ENCODE measurements at regions not wholly inside any gene's neighbourhood (a gene's known extent, or its start where the extent isn't known, plus 50 kb on each side); places are given as distances from the start of the nearest gene placed in this dataset.

DNA sequence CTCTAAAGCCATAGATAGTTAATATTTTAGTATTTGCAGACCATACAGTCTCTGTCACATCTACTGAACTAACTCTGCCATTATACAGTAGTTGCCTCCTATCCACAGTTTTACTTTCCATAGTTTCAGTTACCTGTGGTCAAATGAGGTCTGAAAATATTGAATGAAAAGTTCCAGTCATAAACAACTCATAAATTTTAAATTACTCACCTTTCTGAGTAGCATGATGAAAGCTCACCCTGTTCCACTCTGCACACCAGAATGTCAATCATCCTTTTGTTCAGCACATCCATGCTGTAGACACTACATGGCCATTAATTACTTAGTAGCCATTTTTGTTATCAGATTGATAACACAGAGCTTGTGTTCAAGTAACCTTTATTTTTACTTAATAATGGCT is 51.7 kb upstream of the ME3 start:
- no peaks in the 10 kb centered on the region for H3K4me1 Mint-ChIP-seq
- POLR2A ChIA-PET: no interaction called here
- no peak overlapping the region for H3K4me3 Mint-ChIP-seq
- peaks cover 18% of the 10 kb centered on the region for H3K36me3 Mint-ChIP-seq
- TF ChIP-seq SMAD4 (CRISPR knock-in tag; IDR thresholded peaks at IDR 0.05) (no peak), TP53 (CRISPR knock-in tag; IDR thresholded peaks at IDR 0.05) (no peak), ZNF317 (CRISPR knock-in tag; IDR thresholded peaks at IDR 0.05; ENCODE audit: borderline replicate concordance, low read depth) (no peak), ZNF263 (CRISPR knock-in tag; IDR thresholded peaks at IDR 0.05; ENCODE audit: low read depth) (no peak), MXD4 (CRISPR knock-in tag; IDR thresholded peaks at IDR 0.05; ENCODE audit: borderline replicate concordance) (no peak), ZNF423 (CRISPR knock-in tag; IDR thresholded peaks at IDR 0.05) (no peak)
- TF ChIP-seq, protein P1, sequence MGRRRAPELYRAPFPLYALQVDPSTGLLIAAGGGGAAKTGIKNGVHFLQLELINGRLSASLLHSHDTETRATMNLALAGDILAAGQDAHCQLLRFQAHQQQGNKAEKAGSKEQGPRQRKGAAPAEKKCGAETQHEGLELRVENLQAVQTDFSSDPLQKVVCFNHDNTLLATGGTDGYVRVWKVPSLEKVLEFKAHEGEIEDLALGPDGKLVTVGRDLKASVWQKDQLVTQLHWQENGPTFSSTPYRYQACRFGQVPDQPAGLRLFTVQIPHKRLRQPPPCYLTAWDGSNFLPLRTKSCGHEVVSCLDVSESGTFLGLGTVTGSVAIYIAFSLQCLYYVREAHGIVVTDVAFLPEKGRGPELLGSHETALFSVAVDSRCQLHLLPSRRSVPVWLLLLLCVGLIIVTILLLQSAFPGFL (CRISPR knock-in tag; IDR thresholded peaks at IDR 0.05; ENCODE audit: borderline replicate concordance): no peak
- H3K9me3 Mint-ChIP-seq: peaks cover 27% of the 10 kb centered on the region
- DNase-seq (ENCODE audit: low spot score): no peak
- no peak overlapping the region for H3K27ac Mint-ChIP-seq
- H3K27me3 Mint-ChIP-seq (ENCODE audit: low read depth): no peaks in the 10 kb centered on the region
- ATAC-seq: no peak
- CTCF ChIA-PET: interaction anchor here (0.7 kb wide), 1 partner anchor 23 kb away, joined by 4 read pairs; no protein-coding TSS in a partner anchor

DNA sequence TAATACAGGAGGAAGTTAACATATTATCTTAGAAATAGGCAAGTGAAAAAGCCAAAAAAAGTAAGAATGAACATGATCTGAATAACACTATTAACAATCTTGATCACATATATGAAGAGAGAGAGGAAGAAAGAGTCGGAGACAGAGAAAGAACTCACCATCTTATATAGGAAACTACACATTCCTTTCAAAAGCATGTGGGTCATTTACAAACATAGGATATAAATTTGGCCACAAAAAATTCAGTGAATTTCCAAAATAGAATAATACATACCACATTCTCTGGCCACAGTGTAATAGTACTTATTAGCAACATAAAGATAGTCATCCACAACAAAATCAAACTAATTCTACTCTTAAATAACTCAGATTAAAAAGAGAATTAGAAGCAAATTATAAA is 50.9 kb upstream of the ME3 start:
- ATAC-seq (no peak), DNase-seq (ENCODE audit: low spot score) (no peak)
- H3K4me3 Mint-ChIP-seq: no peak overlapping the region
- peaks cover 18% of the 10 kb centered on the region for H3K36me3 Mint-ChIP-seq
- ChIA-PET POLR2A (no interaction called here), CTCF (interaction anchor here (0.7 kb wide), 1 partner anchor 24 kb away, joined by 4 read pairs; no protein-coding TSS in a partner anchor)
- no peak for TF ChIP-seq ZNF423 (CRISPR knock-in tag; IDR thresholded peaks at IDR 0.05)
- TF ChIP-seq TEAD1 (CRISPR knock-in tag; IDR thresholded peaks at IDR 0.05): no peak
- TF ChIP-seq SMAD3 (CRISPR knock-in tag; IDR thresholded peaks at IDR 0.05; ENCODE audit: borderline replicate concordance): no peak
- no peak for TF ChIP-seq PRRX2 (CRISPR knock-in tag; IDR thresholded peaks at IDR 0.05)
- TF ChIP-seq NFE2L1 (CRISPR knock-in tag; IDR thresholded peaks at IDR 0.05): no peak
- TF ChIP-seq NFYB (CRISPR knock-in tag; conservative IDR thresholded peaks at IDR 0.05; ENCODE audit: low read depth): no peak
- TF ChIP-seq, protein P2, sequence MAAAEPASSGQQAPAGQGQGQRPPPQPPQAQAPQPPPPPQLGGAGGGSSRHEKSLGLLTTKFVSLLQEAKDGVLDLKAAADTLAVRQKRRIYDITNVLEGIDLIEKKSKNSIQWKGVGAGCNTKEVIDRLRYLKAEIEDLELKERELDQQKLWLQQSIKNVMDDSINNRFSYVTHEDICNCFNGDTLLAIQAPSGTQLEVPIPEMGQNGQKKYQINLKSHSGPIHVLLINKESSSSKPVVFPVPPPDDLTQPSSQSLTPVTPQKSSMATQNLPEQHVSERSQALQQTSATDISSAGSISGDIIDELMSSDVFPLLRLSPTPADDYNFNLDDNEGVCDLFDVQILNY (CRISPR knock-in tag; IDR thresholded peaks at IDR 0.05): no peak
- no peak for TF ChIP-seq GABPB1 (CRISPR knock-in tag; IDR thresholded peaks at IDR 0.05)
- TF ChIP-seq TEAD4 (CRISPR knock-in tag; IDR thresholded peaks at IDR 0.05): no peak
- TF ChIP-seq, protein P3, sequence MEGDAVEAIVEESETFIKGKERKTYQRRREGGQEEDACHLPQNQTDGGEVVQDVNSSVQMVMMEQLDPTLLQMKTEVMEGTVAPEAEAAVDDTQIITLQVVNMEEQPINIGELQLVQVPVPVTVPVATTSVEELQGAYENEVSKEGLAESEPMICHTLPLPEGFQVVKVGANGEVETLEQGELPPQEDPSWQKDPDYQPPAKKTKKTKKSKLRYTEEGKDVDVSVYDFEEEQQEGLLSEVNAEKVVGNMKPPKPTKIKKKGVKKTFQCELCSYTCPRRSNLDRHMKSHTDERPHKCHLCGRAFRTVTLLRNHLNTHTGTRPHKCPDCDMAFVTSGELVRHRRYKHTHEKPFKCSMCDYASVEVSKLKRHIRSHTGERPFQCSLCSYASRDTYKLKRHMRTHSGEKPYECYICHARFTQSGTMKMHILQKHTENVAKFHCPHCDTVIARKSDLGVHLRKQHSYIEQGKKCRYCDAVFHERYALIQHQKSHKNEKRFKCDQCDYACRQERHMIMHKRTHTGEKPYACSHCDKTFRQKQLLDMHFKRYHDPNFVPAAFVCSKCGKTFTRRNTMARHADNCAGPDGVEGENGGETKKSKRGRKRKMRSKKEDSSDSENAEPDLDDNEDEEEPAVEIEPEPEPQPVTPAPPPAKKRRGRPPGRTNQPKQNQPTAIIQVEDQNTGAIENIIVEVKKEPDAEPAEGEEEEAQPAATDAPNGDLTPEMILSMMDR (IDR thresholded peaks at IDR 0.05): no peak
- TF ChIP-seq ZNF138 (CRISPR knock-in tag; conservative IDR thresholded peaks at IDR 0.05): no peak
- peaks cover 27% of the 10 kb centered on the region for H3K9me3 Mint-ChIP-seq
- H3K4me1 Mint-ChIP-seq: no peaks in the 10 kb centered on the region
- no peak overlapping the region for H3K27ac Mint-ChIP-seq
- no peaks in the 10 kb centered on the region for H3K27me3 Mint-ChIP-seq (ENCODE audit: low read depth)

DNA sequence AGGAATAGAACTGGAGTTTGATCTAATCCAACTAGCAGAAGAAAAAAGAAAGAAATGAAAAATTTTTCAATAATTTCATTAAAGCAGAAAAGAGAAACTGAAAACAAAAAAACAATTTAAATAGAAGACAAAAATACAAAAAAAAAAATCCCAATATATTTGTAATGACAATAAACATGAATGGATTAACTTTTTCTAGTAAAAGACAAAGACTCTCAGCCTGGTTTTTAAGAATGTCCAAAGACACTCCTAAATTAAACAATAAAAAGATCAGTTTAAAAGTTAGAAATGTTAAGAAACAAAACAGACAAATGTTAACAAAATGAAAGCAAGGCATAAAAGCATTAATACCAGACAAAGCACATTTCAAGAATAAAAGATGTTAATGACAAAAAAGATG is 50.3 kb upstream of the ME3 start:
- H3K4me1 Mint-ChIP-seq: no peaks in the 10 kb centered on the region
- H3K27ac Mint-ChIP-seq: no peak overlapping the region
- no peak overlapping the region for H3K4me3 Mint-ChIP-seq
- ATAC-seq: no peak
- peaks cover 18% of the 10 kb centered on the region for H3K36me3 Mint-ChIP-seq
- H3K27me3 Mint-ChIP-seq (ENCODE audit: low read depth): no peaks in the 10 kb centered on the region
- H3K9me3 Mint-ChIP-seq: peaks cover 27% of the 10 kb centered on the region
- DNase-seq (ENCODE audit: low spot score): no peak
- ChIA-PET CTCF (no interaction called here), POLR2A (no interaction called here)
- TF ChIP-seq JAZF1 (CRISPR knock-in tag; IDR thresholded peaks at IDR 0.05) (no peak), RORB (CRISPR knock-in tag; IDR thresholded peaks at IDR 0.05) (no peak), TCF7 (CRISPR knock-in tag; IDR thresholded peaks at IDR 0.05; ENCODE audit: low read depth) (no peak), SMAD3 (CRISPR knock-in tag; IDR thresholded peaks at IDR 0.05; ENCODE audit: borderline replicate concordance) (no peak), TP53 (CRISPR knock-in tag; IDR thresholded peaks at IDR 0.05) (no peak), PRRX2 (CRISPR knock-in tag; IDR thresholded peaks at IDR 0.05) (no peak), ZNF263 (CRISPR knock-in tag; IDR thresholded peaks at IDR 0.05; ENCODE audit: low read depth) (no peak), TEAD4 (CRISPR knock-in tag; IDR thresholded peaks at IDR 0.05) (no peak), SOX15 (CRISPR knock-in tag; IDR thresholded peaks at IDR 0.05) (no peak), ZNF317 (CRISPR knock-in tag; IDR thresholded peaks at IDR 0.05; ENCODE audit: borderline replicate concordance, low read depth) (no peak), ZNF671 (CRISPR knock-in tag; IDR thresholded peaks at IDR 0.05) (no peak), RELA (CRISPR knock-in tag; IDR thresholded peaks at IDR 0.05; ENCODE audit: borderline replicate concordance) (no peak), SP1 (CRISPR knock-in tag; conservative IDR thresholded peaks at IDR 0.05) (no peak)
- TF ChIP-seq, protein P4, sequence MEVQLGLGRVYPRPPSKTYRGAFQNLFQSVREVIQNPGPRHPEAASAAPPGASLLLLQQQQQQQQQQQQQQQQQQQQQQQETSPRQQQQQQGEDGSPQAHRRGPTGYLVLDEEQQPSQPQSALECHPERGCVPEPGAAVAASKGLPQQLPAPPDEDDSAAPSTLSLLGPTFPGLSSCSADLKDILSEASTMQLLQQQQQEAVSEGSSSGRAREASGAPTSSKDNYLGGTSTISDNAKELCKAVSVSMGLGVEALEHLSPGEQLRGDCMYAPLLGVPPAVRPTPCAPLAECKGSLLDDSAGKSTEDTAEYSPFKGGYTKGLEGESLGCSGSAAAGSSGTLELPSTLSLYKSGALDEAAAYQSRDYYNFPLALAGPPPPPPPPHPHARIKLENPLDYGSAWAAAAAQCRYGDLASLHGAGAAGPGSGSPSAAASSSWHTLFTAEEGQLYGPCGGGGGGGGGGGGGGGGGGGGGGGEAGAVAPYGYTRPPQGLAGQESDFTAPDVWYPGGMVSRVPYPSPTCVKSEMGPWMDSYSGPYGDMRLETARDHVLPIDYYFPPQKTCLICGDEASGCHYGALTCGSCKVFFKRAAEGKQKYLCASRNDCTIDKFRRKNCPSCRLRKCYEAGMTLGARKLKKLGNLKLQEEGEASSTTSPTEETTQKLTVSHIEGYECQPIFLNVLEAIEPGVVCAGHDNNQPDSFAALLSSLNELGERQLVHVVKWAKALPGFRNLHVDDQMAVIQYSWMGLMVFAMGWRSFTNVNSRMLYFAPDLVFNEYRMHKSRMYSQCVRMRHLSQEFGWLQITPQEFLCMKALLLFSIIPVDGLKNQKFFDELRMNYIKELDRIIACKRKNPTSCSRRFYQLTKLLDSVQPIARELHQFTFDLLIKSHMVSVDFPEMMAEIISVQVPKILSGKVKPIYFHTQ (CRISPR knock-in tag; IDR thresholded peaks at IDR 0.05): no peak
- TF ChIP-seq, protein P5, sequence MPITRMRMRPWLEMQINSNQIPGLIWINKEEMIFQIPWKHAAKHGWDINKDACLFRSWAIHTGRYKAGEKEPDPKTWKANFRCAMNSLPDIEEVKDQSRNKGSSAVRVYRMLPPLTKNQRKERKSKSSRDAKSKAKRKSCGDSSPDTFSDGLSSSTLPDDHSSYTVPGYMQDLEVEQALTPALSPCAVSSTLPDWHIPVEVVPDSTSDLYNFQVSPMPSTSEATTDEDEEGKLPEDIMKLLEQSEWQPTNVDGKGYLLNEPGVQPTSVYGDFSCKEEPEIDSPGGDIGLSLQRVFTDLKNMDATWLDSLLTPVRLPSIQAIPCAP (CRISPR knock-in tag; IDR thresholded peaks at IDR 0.05): no peak
- TF ChIP-seq, protein P6, sequence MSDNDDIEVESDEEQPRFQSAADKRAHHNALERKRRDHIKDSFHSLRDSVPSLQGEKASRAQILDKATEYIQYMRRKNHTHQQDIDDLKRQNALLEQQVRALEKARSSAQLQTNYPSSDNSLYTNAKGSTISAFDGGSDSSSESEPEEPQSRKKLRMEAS (CRISPR knock-in tag; IDR thresholded peaks at IDR 0.05): no peak
